PC-3 (cell line): ENCODE measurements at regions not wholly inside any gene's neighbourhood (a gene's known extent, or its start where the extent isn't known, plus 50 kb on each side); places are given as distances from the start of the nearest gene placed in this dataset.

Experiments
- EZH2 ChIP-seq: fragments of 300-600 bp; sonication (generic); IDR thresholded peaks from one replicate; pipeline ENCODE4 v1.6.1; 2017; ENCODE audit warnings: antibody characterized with exemption, mild to moderate bottlenecking, low read length; ENCODE audit not compliant: unreplicated experiment
- TF ChIP-seq, protein P1 (sequence below): fragments of 300-600 bp; sonication (generic); conservative IDR thresholded peaks from 2 replicates; pipeline ENCODE4 v1.5.1; 2017; ENCODE audit warnings: antibody characterized with exemption, low read depth, mild to moderate bottlenecking, low read length

DNA sequence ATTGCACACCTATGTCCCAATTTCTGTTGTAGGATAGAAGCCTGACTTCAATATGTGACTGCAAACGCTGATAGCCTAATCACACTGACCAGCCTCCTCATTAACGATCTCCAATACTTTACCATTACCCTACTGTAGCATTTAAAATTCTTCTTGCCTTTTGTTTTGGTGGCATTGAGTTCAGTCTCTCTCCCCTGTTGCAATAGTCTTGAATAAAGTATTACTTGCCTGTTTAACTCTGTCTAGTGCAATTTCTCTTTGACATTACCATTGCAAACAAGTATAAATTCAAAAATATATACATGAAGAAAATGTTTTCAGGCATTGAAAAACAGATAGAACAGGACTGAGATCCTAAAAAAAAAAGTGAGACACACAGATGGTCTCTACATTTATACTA is 649.1 kb upstream of the B3GAT1 start:
- TF ChIP-seq, protein P1, sequence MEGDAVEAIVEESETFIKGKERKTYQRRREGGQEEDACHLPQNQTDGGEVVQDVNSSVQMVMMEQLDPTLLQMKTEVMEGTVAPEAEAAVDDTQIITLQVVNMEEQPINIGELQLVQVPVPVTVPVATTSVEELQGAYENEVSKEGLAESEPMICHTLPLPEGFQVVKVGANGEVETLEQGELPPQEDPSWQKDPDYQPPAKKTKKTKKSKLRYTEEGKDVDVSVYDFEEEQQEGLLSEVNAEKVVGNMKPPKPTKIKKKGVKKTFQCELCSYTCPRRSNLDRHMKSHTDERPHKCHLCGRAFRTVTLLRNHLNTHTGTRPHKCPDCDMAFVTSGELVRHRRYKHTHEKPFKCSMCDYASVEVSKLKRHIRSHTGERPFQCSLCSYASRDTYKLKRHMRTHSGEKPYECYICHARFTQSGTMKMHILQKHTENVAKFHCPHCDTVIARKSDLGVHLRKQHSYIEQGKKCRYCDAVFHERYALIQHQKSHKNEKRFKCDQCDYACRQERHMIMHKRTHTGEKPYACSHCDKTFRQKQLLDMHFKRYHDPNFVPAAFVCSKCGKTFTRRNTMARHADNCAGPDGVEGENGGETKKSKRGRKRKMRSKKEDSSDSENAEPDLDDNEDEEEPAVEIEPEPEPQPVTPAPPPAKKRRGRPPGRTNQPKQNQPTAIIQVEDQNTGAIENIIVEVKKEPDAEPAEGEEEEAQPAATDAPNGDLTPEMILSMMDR, result no peak
- no peak for TF ChIP-seq EZH2
